H1 (cell line): ENCODE measurements at regions not wholly inside any gene's neighbourhood (a gene's known extent, or its start where the extent isn't known, plus 50 kb on each side); places are given as distances from the start of the nearest gene placed in this dataset.
A peak's percentile ranks its signal among the peaks of the same experiment; 100 is the strongest.

Experiments used
- CTCF ChIP-seq, 3 experiments: IDR thresholded peaks; 1 replicate in 2 of 3; 2 replicates in 1 of 3; pipeline versions ENCODE4 v1.5.1 to v1.6.1; 2011; ENCODE audit warnings: low read length in 3 of 3, mild to moderate bottlenecking in 3 of 3, inconsistent platforms in 2 of 3, low read depth in 1 of 3, moderate library complexity in 1 of 3; ENCODE audit not compliant: insufficient read depth in 1 of 3; ENCODE audit errors: control extremely low read depth in 1 of 3
- EGR1 ChIP-seq: IDR thresholded peaks from 2 replicates; pipeline ENCODE4 v1.6.1; 2011; ENCODE audit warnings: low read depth, low read length, borderline replicate concordance
- HDAC2 ChIP-seq, 2 experiments: fragments of 300-600 bp in 1 of 2; sonication (generic) in 1 of 2; IDR thresholded peaks; 2 replicates each; pipeline ENCODE4 v1.6.1; 2011 to 2012; ENCODE audit warnings: low read depth in 2 of 2, low read length in 2 of 2, mild to moderate bottlenecking in 2 of 2, moderate library complexity in 2 of 2, borderline replicate concordance in 1 of 2, inconsistent platforms in 1 of 2
- MAX ChIP-seq: IDR thresholded peaks from 2 replicates; pipeline ENCODE4 v1.6.1; 2012; ENCODE audit warnings: inconsistent platforms
- SIRT6 ChIP-seq: IDR thresholded peaks from one replicate; pipeline ENCODE4 v1.7.1; 2012; ENCODE audit warnings: low read length, inconsistent platforms
- YY1 ChIP-seq: IDR thresholded peaks from 2 replicates; pipeline ENCODE4 v1.6.1; 2011; ENCODE audit warnings: low read depth, mild to moderate bottlenecking, low read length

GRCh38 chr14:92253381-92253894 is 69.5 kb upstream of the SLC24A4 start (continued):
- TF ChIP-seq CTCF (IDR thresholded peaks at IDR 0.05; ENCODE audit: control extremely low read depth in 1 of 3, insufficient read depth in 1 of 3, low read depth in 1 of 3, low read length in 3 of 3) (peak; percentile 36 to 48 (median 42)), MAX (peak; percentile 93), EGR1 (peak; percentile 92; the same call in 1 of the 2 replicates), SIRT6 (no peak), HDAC2 (IDR thresholded peaks at IDR 0.05; ENCODE audit: borderline replicate concordance in 1 of 2, low read depth in 2 of 2, low read length in 2 of 2) (0 out of 4 replicates have a peak, but pooled peaks of 1 of the 2 experiments have one; percentile 26), YY1 (no peak)
